Trophoblast cell (in vitro differentiated cells and primary cell): ENCODE measurements at regions not wholly inside any gene's neighbourhood (a gene's known extent, or its start where the extent isn't known, plus 50 kb on each side); places are given as distances from the start of the nearest gene placed in this dataset.

ENCODE experiments used
- DNase-seq, 2 donors: peaks; one replicate each; pipeline ENCODE4 v3.0.0-alpha.2; 2016
- H2AFZ ChIP-seq: 2 replicates; pipeline ENCODE4 v1.6.1; 2013; ENCODE audit warnings: low read length, moderate library complexity, mild to moderate bottlenecking; ENCODE audit not compliant: insufficient read depth, poor library complexity
- H2AK5ac ChIP-seq: 2 replicates; pipeline ENCODE4 v1.6.1; 2013; ENCODE audit warnings: mild to moderate bottlenecking, low read length
- H2BK120ac ChIP-seq: 2 replicates; pipeline ENCODE4 v1.6.1; 2013; ENCODE audit warnings: low read length, mild to moderate bottlenecking, moderate library complexity; ENCODE audit not compliant: insufficient read depth, poor library complexity
- H2BK12ac ChIP-seq: 2 replicates; pipeline ENCODE4 v1.6.1; 2013; ENCODE audit warnings: mild to moderate bottlenecking, low read length, moderate library complexity
- H2BK5ac ChIP-seq: 2 replicates; pipeline ENCODE4 v1.6.1; 2013; ENCODE audit warnings: low read length, low read depth, moderate library complexity, mild to moderate bottlenecking; ENCODE audit not compliant: poor library complexity
- H3K14ac ChIP-seq: 2 replicates; pipeline ENCODE4 v1.6.1; 2013; ENCODE audit warnings: mild to moderate bottlenecking, low read length
- H3K18ac ChIP-seq: 2 replicates; pipeline ENCODE4 v1.6.1; 2013; ENCODE audit warnings: mild to moderate bottlenecking, low read length
- H3K23ac ChIP-seq: 2 replicates; pipeline ENCODE4 v1.6.1; 2013; ENCODE audit warnings: low read length
- H3K27ac ChIP-seq: 2 replicates; pipeline ENCODE4 v1.5.1; 2013; ENCODE audit warnings: low read depth, mild to moderate bottlenecking, inconsistent platforms, low read length, moderate library complexity
- H3K27me3 ChIP-seq: 2 replicates; pipeline ENCODE4 v1.6.1; 2013; ENCODE audit warnings: inconsistent platforms, mild to moderate bottlenecking, low read length, moderate library complexity; ENCODE audit not compliant: insufficient read depth
- H3K36me3 ChIP-seq, 2 experiments: 1 replicate in 1 of 2; 2 replicates in 1 of 2; pipeline ENCODE4 v1.6.1; 2013; ENCODE audit warnings: low read length in 2 of 2, mild to moderate bottlenecking in 2 of 2, moderate library complexity in 1 of 2; ENCODE audit not compliant: insufficient read depth in 2 of 2, control insufficient read depth in 1 of 2
- H3K4ac ChIP-seq: 2 replicates; pipeline ENCODE4 v1.6.1; 2013; ENCODE audit warnings: low read depth, mild to moderate bottlenecking, low read length, moderate library complexity
- H3K4me1 ChIP-seq, 2 experiments: 1 replicate in 1 of 2; 2 replicates in 1 of 2; pipeline ENCODE4 v1.6.1; 2013; ENCODE audit warnings: low read length in 2 of 2, mild to moderate bottlenecking in 2 of 2, moderate library complexity in 1 of 2; ENCODE audit not compliant: insufficient read depth in 2 of 2, control insufficient read depth in 1 of 2
- H3K4me2 ChIP-seq: 2 replicates; pipeline ENCODE4 v1.6.1; 2013; ENCODE audit warnings: inconsistent platforms, mild to moderate bottlenecking, low read length, moderate library complexity
- H3K4me3 ChIP-seq: 2 replicates; pipeline ENCODE4 v1.5.1; 2013; ENCODE audit warnings: mild to moderate bottlenecking, low read depth, low read length, inconsistent platforms
- H3K79me1 ChIP-seq: one replicate; pipeline ENCODE4 v1.6.1; 2013; ENCODE audit warnings: low read length
- H3K79me2 ChIP-seq: 2 replicates; pipeline ENCODE4 v1.6.1; 2013; ENCODE audit warnings: low read length, mild to moderate bottlenecking; ENCODE audit not compliant: control insufficient read depth, insufficient read depth, poor library complexity
- H3K9ac ChIP-seq: 2 replicates; pipeline ENCODE4 v1.6.1; 2013; ENCODE audit warnings: mild to moderate bottlenecking, low read length
- H3K9me3 ChIP-seq: 2 replicates; pipeline ENCODE4 v1.6.1; 2013; ENCODE audit warnings: low read depth, mild to moderate bottlenecking, control low read depth, inconsistent platforms, low read length; ENCODE audit not compliant: insufficient read depth
- H4K12ac ChIP-seq: 2 replicates; pipeline ENCODE4 v1.6.1; 2013; ENCODE audit warnings: low read depth, mild to moderate bottlenecking, low read length, moderate library complexity
- H4K8ac ChIP-seq: 2 replicates; pipeline ENCODE4 v1.6.1; 2013; ENCODE audit warnings: low read depth, mild to moderate bottlenecking, low read length, moderate library complexity
- H4K91ac ChIP-seq: one replicate; pipeline ENCODE4 v1.6.1; 2013; ENCODE audit warnings: low read depth, mild to moderate bottlenecking, low read length, moderate library complexity
- WGBS: extraction: QIAGEN DNeasy Blood & Tissue Kit; methylation state at CpG from one replicate; pipeline ENCODE4 v1.1.7; 2013; ENCODE audit warnings: missing lambda C conversion rate; ENCODE audit not compliant: insufficient read length, insufficient coverage; ENCODE audit errors: extremely low coverage; 5-methylcytosine and 5-hydroxymethylcytosine counted together

GRCh38 chr2:239793836-239794235 lies 231.3 kb downstream of the NDUFA10 start:
- Histone ChIP-seq H3K4me3 (no peak overlapping the region), H3K18ac (no peak overlapping the region), H2BK120ac (no peak overlapping the region), H3K4ac (no peak overlapping the region), H3K79me2 (no peaks in the 10 kb centered on the region), H3K4me1 (no peaks in the 10 kb centered on the region), H3K36me3 (no peaks in the 10 kb centered on the region), H4K91ac (no peak overlapping the region), H4K12ac (no peak overlapping the region), H3K27me3 (no peaks in the 10 kb centered on the region), H2AK5ac (no peak overlapping the region), H3K9ac (no peak overlapping the region), H3K23ac (peak overlapping the region; percentile 10), H2BK12ac (no peak overlapping the region), H3K4me2 (no peak overlapping the region), H3K14ac (no peak overlapping the region), H3K79me1 (no peaks in the 10 kb centered on the region), H2BK5ac (no peak overlapping the region), H2AFZ (no peak overlapping the region), H4K8ac (no peak overlapping the region), H3K27ac (no peak overlapping the region), H3K9me3 (no peaks in the 10 kb centered on the region)
- no CpG with 5 or more reads among the region's 7 CpGs for WGBS
- DNase-seq, result no peak

GRCh38 chr2:239793086-239793485 lies 232.1 kb downstream of the NDUFA10 start:
- no peaks in the 10 kb centered on the region for H3K27me3 ChIP-seq
- H2BK12ac ChIP-seq, result no peak overlapping the region
- no peaks in the 10 kb centered on the region for H3K9me3 ChIP-seq
- no peak overlapping the region for H3K9ac ChIP-seq
- no peak overlapping the region for H4K12ac ChIP-seq
- no peaks in the 10 kb centered on the region for H3K79me2 ChIP-seq
- H2AFZ ChIP-seq, result no peak overlapping the region
- H3K79me1 ChIP-seq, result no peaks in the 10 kb centered on the region
- H2BK120ac ChIP-seq, result no peak overlapping the region
- no peak overlapping the region for H3K14ac ChIP-seq
- no peak overlapping the region for H3K4me3 ChIP-seq
- no peak overlapping the region for H3K18ac ChIP-seq
- no peak for DNase-seq
- H3K4me2 ChIP-seq, result no peak overlapping the region
- H3K23ac ChIP-seq, result no peak overlapping the region
- no peaks in the 10 kb centered on the region for H3K4me1 ChIP-seq
- H3K36me3 ChIP-seq, result no peaks in the 10 kb centered on the region
- no peak overlapping the region for H2AK5ac ChIP-seq
- WGBS, result 100% methylated on average over 2 of the region's 5 CpGs
- H3K27ac ChIP-seq, result no peak overlapping the region
- H4K91ac ChIP-seq, result no peak overlapping the region
- no peak overlapping the region for H3K4ac ChIP-seq
- H4K8ac ChIP-seq, result no peak overlapping the region
- H2BK5ac ChIP-seq, result no peak overlapping the region

- Histone ChIP-seq H2BK12ac (no peak overlapping the region), H3K18ac (no peak overlapping the region), H3K9ac (no peak overlapping the region), H4K91ac (no peak overlapping the region), H4K8ac (no peak overlapping the region), H3K36me3 (no peaks in the 10 kb centered on the region), H3K23ac (no peak overlapping the region), H3K27me3 (no peaks in the 10 kb centered on the region), H3K9me3 (no peaks in the 10 kb centered on the region), H4K12ac (no peak overlapping the region), H2BK120ac (no peak overlapping the region), H3K27ac (no peak overlapping the region), H3K4me3 (no peak overlapping the region), H2AK5ac (no peak overlapping the region), H3K14ac (no peak overlapping the region), H3K79me2 (no peaks in the 10 kb centered on the region), H3K4me2 (no peak overlapping the region), H3K4ac (no peak overlapping the region), H3K79me1 (no peaks in the 10 kb centered on the region), H2BK5ac (no peak overlapping the region), H2AFZ (no peak overlapping the region), H3K4me1 (no peaks in the 10 kb centered on the region)
- no CpG with 5 or more reads among the region's 18 CpGs for WGBS
- no peak for DNase-seq
Observed at GRCh38 chr2:239792405-239793084, 232.6 kb downstream of the NDUFA10 start.

GRCh38 chr2:239791526-239792404 lies 233.4 kb downstream of the NDUFA10 start:
- Histone ChIP-seq H3K4me2 (no peak overlapping the region), H3K23ac (no peak overlapping the region), H4K91ac (no peak overlapping the region), H3K27me3 (no peaks in the 10 kb centered on the region), H3K4me3 (no peak overlapping the region), H3K9ac (no peak overlapping the region), H2BK12ac (no peak overlapping the region), H3K18ac (no peak overlapping the region), H2AK5ac (no peak overlapping the region), H4K12ac (no peak overlapping the region), H3K27ac (no peak overlapping the region), H3K36me3 (no peaks in the 10 kb centered on the region), H2BK120ac (no peak overlapping the region), H3K14ac (no peak overlapping the region), H3K79me2 (no peaks in the 10 kb centered on the region), H3K4me1 (no peaks in the 10 kb centered on the region), H4K8ac (no peak overlapping the region), H2AFZ (no peak overlapping the region), H3K79me1 (no peaks in the 10 kb centered on the region), H3K9me3 (no peaks in the 10 kb centered on the region), H2BK5ac (no peak overlapping the region), H3K4ac (no peak overlapping the region)
- no peak for DNase-seq
- no CpG with 5 or more reads among the region's 22 CpGs for WGBS
